ENCODE measurements at regions not wholly inside any gene's neighbourhood (a gene's known extent, or its start where the extent isn't known, plus 50 kb on each side); places are given as distances from the start of the nearest gene placed in this dataset.

DNA sequence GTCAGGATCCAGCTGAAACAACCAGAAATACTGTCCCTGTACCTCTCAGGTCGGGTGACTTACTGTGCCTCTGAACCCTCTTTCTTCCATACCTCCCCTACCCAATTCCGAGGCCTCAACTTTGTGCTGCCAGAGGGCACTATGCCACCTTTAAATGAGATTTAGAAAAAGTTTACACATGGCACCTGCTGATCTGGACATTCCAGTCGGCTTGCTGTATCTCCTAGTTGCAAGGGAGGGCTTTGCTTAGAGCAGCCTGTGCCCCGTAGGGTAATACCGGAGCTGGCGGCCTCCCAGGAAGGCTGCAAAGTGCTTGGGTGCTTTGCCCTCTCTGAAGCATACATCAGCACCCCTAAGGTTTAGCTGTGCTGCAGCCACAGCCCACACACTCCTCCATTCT lies 306.0 kb upstream of the RBFOX1 start:
- Histone ChIP-seq H3F3A (replicated peaks; ENCODE audit: low read depth) (no peaks in the 10 kb centered on the region), H3K4me2 (no peak overlapping the region), H3K36me3 (ENCODE audit: insufficient read depth) (no peaks in the 10 kb centered on the region), H3K4me1 (ENCODE audit: insufficient read depth) (no peaks in the 10 kb centered on the region), H4K20me1 (replicated peaks; ENCODE audit: insufficient read depth) (no peaks in the 10 kb centered on the region), H3K4me3 (no peak overlapping the region), H2AFZ (no peak overlapping the region), H3K79me2 (replicated peaks; ENCODE audit: insufficient read depth) (no peaks in the 10 kb centered on the region), H3K27me3 (ENCODE audit: insufficient read depth) (no peaks in the 10 kb centered on the region), H3K27ac (ENCODE audit: low read depth) (no peak overlapping the region), H3K9me2 (ENCODE audit: insufficient read depth) (no peaks in the 10 kb centered on the region)
- DNase-seq (ENCODE audit: low spot score) (no peak), ATAC-seq (peak; percentile 77; the same call in 1 of the 3 replicates)
- H3K4me3 Mint-ChIP-seq, result no peak overlapping the region; the same call in 2 of the 3 replicates
- no peaks in the 10 kb centered on the region; the same call in 2 of the 3 replicates for H3K36me3 Mint-ChIP-seq (ENCODE audit: low read depth)
- no peak overlapping the region for H3K27ac Mint-ChIP-seq
- peaks cover 6% of the 10 kb centered on the region for H3K27me3 Mint-ChIP-seq (ENCODE audit: insufficient read depth, low read depth, poor library complexity)
- H3K4me1 Mint-ChIP-seq, result peaks cover 9% of the 10 kb centered on the region
- TF ChIP-seq JUNB (IDR thresholded peaks at IDR 0.05; ENCODE audit: unreplicated experiment) (no peak), ZNF331 (CRISPR knock-in tag; IDR thresholded peaks at IDR 0.05; ENCODE audit: low read depth) (no peak), EZH2 (IDR thresholded peaks at IDR 0.05; ENCODE audit: low read depth, unreplicated experiment) (no peak), CREB1 (CRISPR knock-in tag; IDR thresholded peaks at IDR 0.05; ENCODE audit: low read depth) (no peak), ZNF114 (CRISPR knock-in tag; IDR thresholded peaks at IDR 0.05) (no peak), POLR2AphosphoS5 (IDR thresholded peaks at IDR 0.05; ENCODE audit: low read depth) (no peak), EZH2phosphoT487 (IDR thresholded peaks at IDR 0.05; ENCODE audit: unreplicated experiment) (no peak), NANOG (IDR thresholded peaks at IDR 0.05; ENCODE audit: borderline replicate concordance) (no peak)
- TF ChIP-seq, protein P1, sequence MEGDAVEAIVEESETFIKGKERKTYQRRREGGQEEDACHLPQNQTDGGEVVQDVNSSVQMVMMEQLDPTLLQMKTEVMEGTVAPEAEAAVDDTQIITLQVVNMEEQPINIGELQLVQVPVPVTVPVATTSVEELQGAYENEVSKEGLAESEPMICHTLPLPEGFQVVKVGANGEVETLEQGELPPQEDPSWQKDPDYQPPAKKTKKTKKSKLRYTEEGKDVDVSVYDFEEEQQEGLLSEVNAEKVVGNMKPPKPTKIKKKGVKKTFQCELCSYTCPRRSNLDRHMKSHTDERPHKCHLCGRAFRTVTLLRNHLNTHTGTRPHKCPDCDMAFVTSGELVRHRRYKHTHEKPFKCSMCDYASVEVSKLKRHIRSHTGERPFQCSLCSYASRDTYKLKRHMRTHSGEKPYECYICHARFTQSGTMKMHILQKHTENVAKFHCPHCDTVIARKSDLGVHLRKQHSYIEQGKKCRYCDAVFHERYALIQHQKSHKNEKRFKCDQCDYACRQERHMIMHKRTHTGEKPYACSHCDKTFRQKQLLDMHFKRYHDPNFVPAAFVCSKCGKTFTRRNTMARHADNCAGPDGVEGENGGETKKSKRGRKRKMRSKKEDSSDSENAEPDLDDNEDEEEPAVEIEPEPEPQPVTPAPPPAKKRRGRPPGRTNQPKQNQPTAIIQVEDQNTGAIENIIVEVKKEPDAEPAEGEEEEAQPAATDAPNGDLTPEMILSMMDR (conservative IDR thresholded peaks at IDR 0.05; ENCODE audit: low read depth in 2 of 2), result no peak
- TF ChIP-seq, protein P2, sequence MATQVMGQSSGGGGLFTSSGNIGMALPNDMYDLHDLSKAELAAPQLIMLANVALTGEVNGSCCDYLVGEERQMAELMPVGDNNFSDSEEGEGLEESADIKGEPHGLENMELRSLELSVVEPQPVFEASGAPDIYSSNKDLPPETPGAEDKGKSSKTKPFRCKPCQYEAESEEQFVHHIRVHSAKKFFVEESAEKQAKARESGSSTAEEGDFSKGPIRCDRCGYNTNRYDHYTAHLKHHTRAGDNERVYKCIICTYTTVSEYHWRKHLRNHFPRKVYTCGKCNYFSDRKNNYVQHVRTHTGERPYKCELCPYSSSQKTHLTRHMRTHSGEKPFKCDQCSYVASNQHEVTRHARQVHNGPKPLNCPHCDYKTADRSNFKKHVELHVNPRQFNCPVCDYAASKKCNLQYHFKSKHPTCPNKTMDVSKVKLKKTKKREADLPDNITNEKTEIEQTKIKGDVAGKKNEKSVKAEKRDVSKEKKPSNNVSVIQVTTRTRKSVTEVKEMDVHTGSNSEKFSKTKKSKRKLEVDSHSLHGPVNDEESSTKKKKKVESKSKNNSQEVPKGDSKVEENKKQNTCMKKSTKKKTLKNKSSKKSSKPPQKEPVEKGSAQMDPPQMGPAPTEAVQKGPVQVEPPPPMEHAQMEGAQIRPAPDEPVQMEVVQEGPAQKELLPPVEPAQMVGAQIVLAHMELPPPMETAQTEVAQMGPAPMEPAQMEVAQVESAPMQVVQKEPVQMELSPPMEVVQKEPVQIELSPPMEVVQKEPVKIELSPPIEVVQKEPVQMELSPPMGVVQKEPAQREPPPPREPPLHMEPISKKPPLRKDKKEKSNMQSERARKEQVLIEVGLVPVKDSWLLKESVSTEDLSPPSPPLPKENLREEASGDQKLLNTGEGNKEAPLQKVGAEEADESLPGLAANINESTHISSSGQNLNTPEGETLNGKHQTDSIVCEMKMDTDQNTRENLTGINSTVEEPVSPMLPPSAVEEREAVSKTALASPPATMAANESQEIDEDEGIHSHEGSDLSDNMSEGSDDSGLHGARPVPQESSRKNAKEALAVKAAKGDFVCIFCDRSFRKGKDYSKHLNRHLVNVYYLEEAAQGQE (IDR thresholded peaks at IDR 0.05; ENCODE audit: unreplicated experiment), result no peak
- TF ChIP-seq, protein P3, sequence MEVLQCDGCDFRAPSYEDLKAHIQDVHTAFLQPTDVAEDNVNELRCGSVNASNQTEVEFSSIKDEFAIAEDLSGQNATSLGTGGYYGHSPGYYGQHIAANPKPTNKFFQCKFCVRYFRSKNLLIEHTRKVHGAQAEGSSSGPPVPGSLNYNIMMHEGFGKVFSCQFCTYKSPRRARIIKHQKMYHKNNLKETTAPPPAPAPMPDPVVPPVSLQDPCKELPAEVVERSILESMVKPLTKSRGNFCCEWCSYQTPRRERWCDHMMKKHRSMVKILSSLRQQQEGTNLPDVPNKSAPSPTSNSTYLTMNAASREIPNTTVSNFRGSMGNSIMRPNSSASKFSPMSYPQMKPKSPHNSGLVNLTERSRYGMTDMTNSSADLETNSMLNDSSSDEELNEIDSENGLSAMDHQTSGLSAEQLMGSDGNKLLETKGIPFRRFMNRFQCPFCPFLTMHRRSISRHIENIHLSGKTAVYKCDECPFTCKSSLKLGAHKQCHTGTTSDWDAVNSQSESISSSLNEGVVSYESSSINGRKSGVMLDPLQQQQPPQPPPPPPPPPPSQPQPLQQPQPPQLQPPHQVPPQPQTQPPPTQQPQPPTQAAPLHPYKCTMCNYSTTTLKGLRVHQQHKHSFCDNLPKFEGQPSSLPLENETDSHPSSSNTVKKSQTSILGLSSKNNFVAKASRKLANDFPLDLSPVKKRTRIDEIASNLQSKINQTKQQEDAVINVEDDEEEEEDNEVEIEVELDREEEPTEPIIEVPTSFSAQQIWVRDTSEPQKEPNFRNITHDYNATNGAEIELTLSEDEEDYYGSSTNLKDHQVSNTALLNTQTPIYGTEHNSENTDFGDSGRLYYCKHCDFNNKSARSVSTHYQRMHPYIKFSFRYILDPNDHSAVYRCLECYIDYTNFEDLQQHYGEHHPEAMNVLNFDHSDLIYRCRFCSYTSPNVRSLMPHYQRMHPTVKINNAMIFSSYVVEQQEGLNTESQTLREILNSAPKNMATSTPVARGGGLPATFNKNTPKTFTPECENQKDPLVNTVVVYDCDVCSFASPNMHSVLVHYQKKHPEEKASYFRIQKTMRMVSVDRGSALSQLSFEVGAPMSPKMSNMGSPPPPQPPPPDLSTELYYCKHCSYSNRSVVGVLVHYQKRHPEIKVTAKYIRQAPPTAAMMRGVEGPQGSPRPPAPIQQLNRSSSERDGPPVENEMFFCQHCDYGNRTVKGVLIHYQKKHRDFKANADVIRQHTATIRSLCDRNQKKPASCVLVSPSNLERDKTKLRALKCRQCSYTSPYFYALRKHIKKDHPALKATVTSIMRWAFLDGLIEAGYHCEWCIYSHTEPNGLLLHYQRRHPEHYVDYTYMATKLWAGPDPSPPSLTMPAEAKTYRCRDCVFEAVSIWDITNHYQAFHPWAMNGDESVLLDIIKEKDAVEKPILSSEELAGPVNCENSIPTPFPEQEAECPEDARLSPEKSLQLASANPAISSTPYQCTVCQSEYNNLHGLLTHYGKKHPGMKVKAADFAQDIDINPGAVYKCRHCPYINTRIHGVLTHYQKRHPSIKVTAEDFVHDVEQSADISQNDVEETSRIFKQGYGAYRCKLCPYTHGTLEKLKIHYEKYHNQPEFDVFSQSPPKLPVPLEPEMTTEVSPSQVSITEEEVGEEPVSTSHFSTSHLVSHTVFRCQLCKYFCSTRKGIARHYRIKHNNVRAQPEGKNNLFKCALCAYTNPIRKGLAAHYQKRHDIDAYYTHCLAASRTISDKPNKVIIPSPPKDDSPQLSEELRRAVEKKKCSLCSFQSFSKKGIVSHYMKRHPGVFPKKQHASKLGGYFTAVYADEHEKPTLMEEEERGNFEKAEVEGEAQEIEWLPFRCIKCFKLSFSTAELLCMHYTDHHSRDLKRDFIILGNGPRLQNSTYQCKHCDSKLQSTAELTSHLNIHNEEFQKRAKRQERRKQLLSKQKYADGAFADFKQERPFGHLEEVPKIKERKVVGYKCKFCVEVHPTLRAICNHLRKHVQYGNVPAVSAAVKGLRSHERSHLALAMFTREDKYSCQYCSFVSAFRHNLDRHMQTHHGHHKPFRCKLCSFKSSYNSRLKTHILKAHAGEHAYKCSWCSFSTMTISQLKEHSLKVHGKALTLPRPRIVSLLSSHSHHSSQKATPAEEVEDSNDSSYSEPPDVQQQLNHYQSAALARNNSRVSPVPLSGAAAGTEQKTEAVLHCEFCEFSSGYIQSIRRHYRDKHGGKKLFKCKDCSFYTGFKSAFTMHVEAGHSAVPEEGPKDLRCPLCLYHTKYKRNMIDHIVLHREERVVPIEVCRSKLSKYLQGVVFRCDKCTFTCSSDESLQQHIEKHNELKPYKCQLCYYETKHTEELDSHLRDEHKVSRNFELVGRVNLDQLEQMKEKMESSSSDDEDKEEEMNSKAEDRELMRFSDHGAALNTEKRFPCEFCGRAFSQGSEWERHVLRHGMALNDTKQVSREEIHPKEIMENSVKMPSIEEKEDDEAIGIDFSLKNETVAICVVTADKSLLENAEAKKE (CRISPR knock-in tag; IDR thresholded peaks at IDR 0.05), result no peak
- TF ChIP-seq, protein P4, sequence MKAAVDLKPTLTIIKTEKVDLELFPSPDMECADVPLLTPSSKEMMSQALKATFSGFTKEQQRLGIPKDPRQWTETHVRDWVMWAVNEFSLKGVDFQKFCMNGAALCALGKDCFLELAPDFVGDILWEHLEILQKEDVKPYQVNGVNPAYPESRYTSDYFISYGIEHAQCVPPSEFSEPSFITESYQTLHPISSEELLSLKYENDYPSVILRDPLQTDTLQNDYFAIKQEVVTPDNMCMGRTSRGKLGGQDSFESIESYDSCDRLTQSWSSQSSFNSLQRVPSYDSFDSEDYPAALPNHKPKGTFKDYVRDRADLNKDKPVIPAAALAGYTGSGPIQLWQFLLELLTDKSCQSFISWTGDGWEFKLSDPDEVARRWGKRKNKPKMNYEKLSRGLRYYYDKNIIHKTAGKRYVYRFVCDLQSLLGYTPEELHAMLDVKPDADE (IDR thresholded peaks at IDR 0.05), result no peak
- peaks cover 59% of the 10 kb centered on the region for H3K9me3 Mint-ChIP-seq
